Activated T-helper 17 cell treated with anti-CD3 and anti-CD28 coated beads, Interleukin-2, amount 50 U/mL, for 72 hours (primary cell): ENCODE measurements at regions not wholly inside any gene's neighbourhood (a gene's known extent, or its start where the extent isn't known, plus 50 kb on each side); places are given as distances from the start of the nearest gene placed in this dataset.

ENCODE experiments used
- ATAC-seq: fragments of 150-1000 bp; cut with Tn5 transposase; replicated peaks from 2 replicates; pipeline ENCODE4 v1.10.0; 2021; ENCODE audit warnings: mild to moderate bottlenecking, moderate library complexity
- H3K27ac Mint-ChIP-seq: one replicate; pipeline ENCODE4 v1.8.0; 2022; ENCODE audit warnings: mixed read lengths
- H3K27me3 Mint-ChIP-seq: one replicate; pipeline ENCODE4 v1.8.0; 2022; ENCODE audit warnings: mixed read lengths
- H3K36me3 Mint-ChIP-seq: one replicate; pipeline ENCODE4 v1.8.0; 2022; ENCODE audit warnings: low read depth, mild to moderate bottlenecking, mixed read lengths
- H3K4me1 Mint-ChIP-seq: one replicate; pipeline ENCODE4 v1.8.0; 2022; ENCODE audit warnings: mixed read lengths
- H3K4me3 Mint-ChIP-seq: one replicate; pipeline ENCODE4 v1.8.0; 2022; ENCODE audit warnings: mild to moderate bottlenecking, mixed read lengths
- H3K9me3 Mint-ChIP-seq: one replicate; pipeline ENCODE4 v1.8.0; 2022; ENCODE audit warnings: mixed read lengths

- no peaks in the 10 kb centered on the region for H3K9me3 Mint-ChIP-seq
- ATAC-seq, result no peak
- H3K27me3 Mint-ChIP-seq, result peaks cover 4% of the 10 kb centered on the region
- no peak overlapping the region for H3K27ac Mint-ChIP-seq
- no peak overlapping the region for H3K4me3 Mint-ChIP-seq
- no peaks in the 10 kb centered on the region for H3K36me3 Mint-ChIP-seq
- H3K4me1 Mint-ChIP-seq, result no peaks in the 10 kb centered on the region
Measured at GRCh38 chr5:6845856-6846255, 132.6 kb downstream of the TENT4A start.

DNA sequence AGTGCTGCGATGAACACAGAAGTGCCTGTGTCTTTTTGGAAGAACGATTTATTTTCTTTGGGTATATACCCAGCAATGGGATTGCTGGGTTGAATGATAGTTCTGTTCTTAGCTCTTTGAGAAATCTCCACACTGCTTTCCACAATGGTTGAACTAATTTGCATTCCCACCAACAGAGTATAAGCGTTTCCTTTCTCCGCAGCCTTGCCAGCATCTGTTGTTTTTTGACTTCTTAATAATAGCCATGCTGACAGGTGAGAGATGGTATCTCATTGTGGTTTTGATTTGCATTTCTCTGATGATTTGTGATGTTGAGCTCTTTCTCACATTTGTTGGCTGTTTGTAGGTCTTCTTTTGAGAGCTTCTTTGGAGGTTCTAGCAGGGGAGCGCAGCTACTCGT lies 134.6 kb downstream of the TENT4A start:
- Mint-ChIP-seq H3K4me3 (peak overlapping the region; percentile 2), H3K36me3 (no peaks in the 10 kb centered on the region), H3K27me3 (no peaks in the 10 kb centered on the region), H3K9me3 (no peaks in the 10 kb centered on the region), H3K4me1 (no peaks in the 10 kb centered on the region), H3K27ac (no peak overlapping the region)
- ATAC-seq, result no peak

DNA sequence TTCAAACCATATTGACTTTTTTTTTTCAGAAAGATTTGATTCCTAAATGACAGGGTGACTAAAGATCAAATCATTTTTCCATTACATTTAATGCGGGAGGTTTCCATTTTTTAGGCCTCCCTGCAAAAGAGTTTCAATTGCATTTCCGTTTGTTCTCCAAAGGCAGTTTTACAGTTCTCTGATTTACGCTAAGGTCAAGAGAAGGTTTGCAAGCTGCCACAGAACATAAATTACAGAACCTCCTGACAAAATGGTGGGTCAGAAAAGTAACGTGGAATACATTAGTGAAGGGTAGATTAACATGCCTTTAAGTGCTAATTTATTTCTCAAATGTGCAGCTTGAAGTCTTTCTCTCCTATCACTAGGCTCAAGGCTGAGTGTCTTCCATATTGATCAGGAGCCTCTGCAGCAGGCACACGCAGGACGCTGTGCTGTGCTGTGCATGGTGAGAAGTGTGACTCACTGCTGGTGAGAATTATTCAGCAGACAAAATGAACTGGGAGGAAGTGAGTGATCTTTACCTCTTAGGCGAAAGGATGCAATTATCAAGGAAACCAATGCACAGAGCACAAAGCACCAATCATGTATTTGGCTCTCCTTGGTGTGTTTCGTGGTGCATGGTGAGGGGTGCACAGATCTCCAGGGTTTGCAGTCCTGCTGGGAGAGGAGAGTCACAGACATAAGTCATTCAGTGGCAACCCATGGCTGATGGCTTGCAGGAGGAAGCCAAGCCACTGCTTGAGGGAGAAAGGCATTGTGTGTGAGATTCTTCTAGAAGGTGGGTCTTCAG lies 136.3 kb downstream of the TENT4A start:
- Mint-ChIP-seq H3K9me3 (peaks cover 5% of the 10 kb centered on the region), H3K27me3 (no peaks in the 10 kb centered on the region), H3K27ac (no peak overlapping the region), H3K4me1 (no peaks in the 10 kb centered on the region), H3K4me3 (no peak overlapping the region), H3K36me3 (no peaks in the 10 kb centered on the region)
- peak; percentile 98 for ATAC-seq

DNA sequence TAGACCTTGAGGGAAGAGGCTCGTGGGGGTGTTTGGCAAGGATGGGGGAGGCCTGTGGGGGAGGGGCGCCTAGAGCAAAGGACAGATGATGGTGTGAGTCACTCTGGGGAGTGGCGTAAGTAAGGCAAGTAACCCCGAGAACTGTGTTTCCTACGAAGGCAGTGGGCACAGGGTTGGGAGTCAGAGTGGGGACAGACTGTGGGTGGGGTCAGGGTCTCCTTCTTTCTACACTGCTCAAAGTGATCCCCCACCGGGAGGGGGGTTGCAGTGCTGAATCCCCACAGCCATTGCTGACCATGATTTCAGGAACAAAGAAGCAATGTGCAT lies 136.8 kb downstream of the TENT4A start:
- Mint-ChIP-seq H3K27ac (no peak overlapping the region), H3K4me1 (no peaks in the 10 kb centered on the region), H3K36me3 (no peaks in the 10 kb centered on the region), H3K4me3 (no peak overlapping the region), H3K9me3 (peaks cover 5% of the 10 kb centered on the region), H3K27me3 (no peaks in the 10 kb centered on the region)
- no peak for ATAC-seq

- H3K4me3 Mint-ChIP-seq, result no peak overlapping the region
- H3K9me3 Mint-ChIP-seq, result peaks cover 5% of the 10 kb centered on the region
- H3K36me3 Mint-ChIP-seq, result no peaks in the 10 kb centered on the region
- H3K27ac Mint-ChIP-seq, result no peak overlapping the region
- H3K4me1 Mint-ChIP-seq, result no peaks in the 10 kb centered on the region
- H3K27me3 Mint-ChIP-seq, result no peaks in the 10 kb centered on the region
- no peak for ATAC-seq
Measured at GRCh38 chr5:6856653-6857052, 143.4 kb downstream of the TENT4A start.

DNA sequence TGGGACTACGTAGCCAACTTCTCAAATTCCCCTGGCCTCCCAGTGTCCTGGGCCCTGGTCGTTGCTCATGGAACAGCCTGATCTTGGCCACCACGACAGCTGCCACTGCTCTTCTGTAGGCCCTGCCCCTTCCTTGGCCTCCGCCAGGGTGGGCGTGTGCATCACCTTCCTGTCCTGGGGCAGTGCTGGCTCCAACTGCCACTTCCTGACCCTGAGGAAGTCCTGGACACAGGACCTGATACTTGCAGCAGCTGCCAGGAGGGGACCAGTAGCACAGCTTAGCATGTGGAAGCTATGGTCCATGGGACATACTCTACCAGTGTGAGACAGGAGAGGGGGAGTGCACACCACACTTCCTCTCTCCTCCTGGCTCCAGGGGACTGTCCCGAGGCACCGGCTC lies 145.2 kb downstream of the TENT4A start:
- peaks cover 5% of the 10 kb centered on the region for H3K9me3 Mint-ChIP-seq
- no peaks in the 10 kb centered on the region for H3K4me1 Mint-ChIP-seq
- no peak overlapping the region for H3K27ac Mint-ChIP-seq
- H3K36me3 Mint-ChIP-seq, result no peaks in the 10 kb centered on the region
- H3K27me3 Mint-ChIP-seq, result peaks cover 6% of the 10 kb centered on the region
- ATAC-seq, result no peak
- H3K4me3 Mint-ChIP-seq, result no peak overlapping the region

- Mint-ChIP-seq H3K27ac (no peak overlapping the region), H3K4me1 (no peaks in the 10 kb centered on the region), H3K4me3 (no peak overlapping the region), H3K27me3 (peaks cover 6% of the 10 kb centered on the region), H3K9me3 (peaks cover under 1% of the 10 kb centered on the region), H3K36me3 (no peaks in the 10 kb centered on the region)
- ATAC-seq, result no peak
Measured at GRCh38 chr5:6859023-6859422, 145.8 kb downstream of the TENT4A start.

- Mint-ChIP-seq H3K27ac (no peak overlapping the region), H3K27me3 (peaks cover 6% of the 10 kb centered on the region), H3K4me1 (no peaks in the 10 kb centered on the region), H3K9me3 (no peaks in the 10 kb centered on the region), H3K4me3 (no peak overlapping the region), H3K36me3 (no peaks in the 10 kb centered on the region)
- ATAC-seq, result no peak
Measured at GRCh38 chr5:6859951-6860638, 146.9 kb downstream of the TENT4A start.

DNA sequence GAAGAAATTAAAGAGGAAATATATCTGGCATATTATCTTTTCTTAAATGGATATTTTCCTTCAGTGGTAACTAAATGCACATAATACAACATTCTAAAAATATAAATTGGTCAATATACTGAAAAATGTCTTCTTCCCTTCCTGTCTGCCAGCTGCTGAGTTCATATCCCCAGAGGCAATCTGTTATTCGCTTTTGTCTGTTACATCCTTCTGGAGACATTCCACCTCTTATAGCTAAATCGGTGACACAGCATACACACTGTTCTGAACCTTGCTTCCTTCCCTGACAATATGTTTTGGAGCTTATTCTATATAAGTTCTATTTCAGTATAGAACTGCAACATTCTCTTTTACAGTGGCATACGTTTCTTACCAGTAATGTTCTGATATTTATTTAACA lies 147.8 kb downstream of the TENT4A start:
- Mint-ChIP-seq H3K9me3 (no peaks in the 10 kb centered on the region), H3K27me3 (peaks cover 6% of the 10 kb centered on the region), H3K27ac (no peak overlapping the region), H3K4me1 (no peaks in the 10 kb centered on the region), H3K36me3 (no peaks in the 10 kb centered on the region), H3K4me3 (no peak overlapping the region)
- ATAC-seq, result no peak

DNA sequence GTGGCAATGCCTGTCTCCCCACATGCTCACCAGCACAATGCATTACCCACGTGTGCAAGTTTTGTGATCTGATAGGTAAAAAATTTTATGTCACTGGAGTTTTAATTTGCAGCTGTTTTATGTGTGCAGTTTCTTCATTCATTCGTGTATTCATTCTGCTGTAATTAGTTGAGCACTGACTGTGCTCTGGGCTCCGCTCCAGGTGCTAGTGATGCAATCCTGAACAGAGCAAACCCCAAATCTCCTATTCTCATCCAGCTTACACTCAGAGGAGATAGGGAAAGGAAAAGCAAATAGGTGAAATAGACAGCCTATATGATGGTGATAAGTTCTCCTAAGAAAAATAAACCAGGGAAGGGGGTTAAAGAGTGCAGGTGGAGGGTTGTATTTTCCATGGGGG lies 148.4 kb downstream of the TENT4A start:
- peaks cover 6% of the 10 kb centered on the region for H3K27me3 Mint-ChIP-seq
- H3K4me3 Mint-ChIP-seq, result no peak overlapping the region
- no peak for ATAC-seq
- no peaks in the 10 kb centered on the region for H3K36me3 Mint-ChIP-seq
- no peaks in the 10 kb centered on the region for H3K9me3 Mint-ChIP-seq
- no peak overlapping the region for H3K27ac Mint-ChIP-seq
- H3K4me1 Mint-ChIP-seq, result no peaks in the 10 kb centered on the region

DNA sequence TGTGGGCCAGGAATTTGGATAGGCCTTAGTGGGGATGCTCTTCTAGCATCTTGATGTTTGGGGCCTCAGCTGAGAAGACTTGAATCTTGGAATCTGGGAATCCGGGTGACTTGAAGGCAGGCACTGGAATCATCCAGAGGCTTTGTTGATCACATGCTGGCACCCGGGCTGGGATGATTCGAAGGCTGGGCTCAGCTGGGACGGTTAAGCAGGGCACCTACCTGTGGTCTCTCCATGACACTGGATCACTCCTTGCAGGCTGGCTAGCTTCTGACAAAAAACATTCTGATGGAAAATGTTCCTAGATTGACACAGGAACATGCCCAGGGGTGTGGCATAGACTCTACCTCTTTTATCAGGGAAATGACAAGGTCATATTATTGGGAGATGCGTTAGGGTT lies 149.1 kb downstream of the TENT4A start:
- Mint-ChIP-seq H3K27ac (no peak overlapping the region), H3K4me1 (no peaks in the 10 kb centered on the region), H3K4me3 (no peak overlapping the region), H3K27me3 (peaks cover 6% of the 10 kb centered on the region), H3K36me3 (no peaks in the 10 kb centered on the region), H3K9me3 (no peaks in the 10 kb centered on the region)
- no peak for ATAC-seq

DNA sequence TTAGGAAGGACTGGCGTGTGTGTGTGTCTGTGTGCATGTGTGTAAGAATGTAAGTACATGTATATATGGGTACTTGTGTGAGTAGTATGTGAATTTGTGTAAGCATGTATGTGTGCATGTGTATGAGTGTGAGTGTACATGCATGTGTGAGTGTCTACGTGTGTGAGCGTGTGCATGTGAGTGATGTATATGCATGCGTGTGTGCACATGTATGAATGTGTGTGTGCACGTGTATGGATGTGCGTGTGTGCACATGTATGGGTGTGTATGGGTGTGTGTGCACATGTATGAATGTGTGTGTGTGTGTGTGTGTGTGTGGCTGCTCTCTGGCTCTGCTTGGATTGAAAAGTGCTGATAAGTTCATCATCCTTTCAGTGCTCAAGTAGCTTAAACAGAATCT lies 154.5 kb downstream of the TENT4A start:
- Mint-ChIP-seq H3K36me3 (no peaks in the 10 kb centered on the region), H3K27ac (no peak overlapping the region), H3K4me1 (no peaks in the 10 kb centered on the region), H3K27me3 (peaks cover 6% of the 10 kb centered on the region), H3K4me3 (no peak overlapping the region), H3K9me3 (no peaks in the 10 kb centered on the region)
- ATAC-seq, result no peak

DNA sequence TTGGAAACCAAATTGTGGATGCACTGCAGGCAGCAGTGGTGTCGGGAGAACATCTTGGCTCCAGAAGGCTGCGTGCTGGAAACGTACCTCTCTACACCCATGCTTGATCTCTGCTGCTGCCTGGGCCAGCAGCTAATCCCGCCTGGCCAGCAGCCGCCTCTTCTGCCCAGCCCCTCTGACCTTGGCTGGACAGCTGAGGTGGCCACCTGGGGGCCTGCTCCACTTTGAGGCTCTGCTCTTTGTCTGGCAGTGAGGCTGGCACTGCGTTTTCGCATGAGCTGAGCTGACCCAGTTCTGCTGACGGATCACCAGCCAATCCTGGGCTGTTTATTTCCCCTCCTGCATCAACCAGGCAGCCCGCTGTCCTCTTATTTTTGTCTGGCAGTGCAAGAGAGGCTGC lies 154.9 kb downstream of the TENT4A start:
- Mint-ChIP-seq H3K27ac (no peak overlapping the region), H3K27me3 (peaks cover 2% of the 10 kb centered on the region), H3K4me1 (no peaks in the 10 kb centered on the region), H3K4me3 (no peak overlapping the region), H3K9me3 (no peaks in the 10 kb centered on the region), H3K36me3 (no peaks in the 10 kb centered on the region)
- no peak for ATAC-seq

DNA sequence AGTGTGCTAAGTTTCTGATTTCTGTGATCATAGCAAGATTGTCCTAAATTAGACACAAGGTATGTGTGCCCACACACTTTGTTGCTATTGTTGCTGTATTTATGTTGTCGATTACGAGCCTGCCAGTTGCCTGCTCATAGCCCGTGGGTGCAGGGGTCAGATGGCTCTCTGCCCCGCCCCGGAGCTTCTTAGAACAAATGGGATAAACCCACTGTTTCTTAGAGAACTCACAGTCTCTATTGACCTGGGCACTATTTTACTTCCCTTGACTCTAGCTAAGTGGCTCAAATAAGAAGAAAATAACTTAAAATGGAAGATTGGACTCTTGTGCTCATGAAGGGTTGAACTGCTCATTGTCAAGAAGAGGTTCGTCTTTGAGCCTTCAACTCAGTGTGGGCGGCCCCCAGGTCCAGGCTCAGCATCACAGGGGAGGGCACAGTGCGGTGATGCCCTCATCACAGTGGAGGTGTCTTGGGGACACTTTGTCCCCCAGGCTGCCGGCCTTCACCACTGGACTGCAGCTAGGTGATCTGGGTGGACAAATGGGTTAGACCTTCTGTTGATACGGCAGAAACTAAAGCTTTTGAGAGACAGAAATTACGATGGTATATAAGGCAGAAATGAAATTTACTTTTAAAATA lies 155.5 kb downstream of the TENT4A start:
- Mint-ChIP-seq H3K4me1 (no peaks in the 10 kb centered on the region), H3K27ac (no peak overlapping the region), H3K27me3 (no peaks in the 10 kb centered on the region), H3K4me3 (no peak overlapping the region), H3K36me3 (no peaks in the 10 kb centered on the region), H3K9me3 (no peaks in the 10 kb centered on the region)
- ATAC-seq, result no peak

GRCh38 chr5:6869677-6870076 lies 156.4 kb downstream of the TENT4A start:
- H3K9me3 Mint-ChIP-seq, result no peaks in the 10 kb centered on the region
- H3K4me3 Mint-ChIP-seq, result no peak overlapping the region
- ATAC-seq, result no peak
- no peaks in the 10 kb centered on the region for H3K36me3 Mint-ChIP-seq
- no peaks in the 10 kb centered on the region for H3K4me1 Mint-ChIP-seq
- H3K27me3 Mint-ChIP-seq, result no peaks in the 10 kb centered on the region
- H3K27ac Mint-ChIP-seq, result no peak overlapping the region
